ENCODE measurements at regions not wholly inside any gene's neighbourhood (a gene's known extent, or its start where the extent isn't known, plus 50 kb on each side); places are given as distances from the start of the nearest gene placed in this dataset.

DNA sequence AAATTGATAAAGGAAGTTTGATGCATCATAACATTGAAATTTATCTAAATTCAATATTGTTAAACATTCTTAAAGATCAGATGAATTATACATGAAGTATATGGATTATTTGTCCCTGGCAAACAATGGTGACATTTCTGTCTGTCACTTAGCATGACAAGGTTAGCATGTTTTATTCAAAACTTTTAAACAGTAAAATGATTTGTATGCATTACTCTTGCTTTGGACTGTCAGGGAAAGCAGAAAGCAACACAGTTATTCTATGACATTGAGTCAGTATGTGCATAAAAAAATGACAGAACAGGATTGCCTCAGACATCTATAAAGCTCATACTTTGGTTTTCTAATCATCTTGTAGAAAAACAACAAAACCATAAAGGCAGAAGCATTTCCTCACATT lies 193.7 kb downstream of the IZUMO3 start:
- TF ChIP-seq YY1 (IDR thresholded peaks at IDR 0.05; ENCODE audit: insufficient read depth, insufficient replicate concordance, low read depth, low read length) (no peak), TCF7 (IDR thresholded peaks at IDR 0.05; ENCODE audit: low read depth) (no peak), HNRNPH1 (optimal IDR thresholded peaks at IDR 0.05; ENCODE audit: low read depth, low read length) (no peak), U2AF2 (IDR thresholded peaks at IDR 0.05; ENCODE audit: low read depth, low read length) (no peak), NR3C1 (CRISPR knock-in tag; IDR thresholded peaks at IDR 0.05) (no peak), ZNF589 (CRISPR knock-in tag; conservative IDR thresholded peaks at IDR 0.05) (no peak), ZNF430 (CRISPR knock-in tag; IDR thresholded peaks at IDR 0.05) (no peak)
- TF ChIP-seq, protein P1, sequence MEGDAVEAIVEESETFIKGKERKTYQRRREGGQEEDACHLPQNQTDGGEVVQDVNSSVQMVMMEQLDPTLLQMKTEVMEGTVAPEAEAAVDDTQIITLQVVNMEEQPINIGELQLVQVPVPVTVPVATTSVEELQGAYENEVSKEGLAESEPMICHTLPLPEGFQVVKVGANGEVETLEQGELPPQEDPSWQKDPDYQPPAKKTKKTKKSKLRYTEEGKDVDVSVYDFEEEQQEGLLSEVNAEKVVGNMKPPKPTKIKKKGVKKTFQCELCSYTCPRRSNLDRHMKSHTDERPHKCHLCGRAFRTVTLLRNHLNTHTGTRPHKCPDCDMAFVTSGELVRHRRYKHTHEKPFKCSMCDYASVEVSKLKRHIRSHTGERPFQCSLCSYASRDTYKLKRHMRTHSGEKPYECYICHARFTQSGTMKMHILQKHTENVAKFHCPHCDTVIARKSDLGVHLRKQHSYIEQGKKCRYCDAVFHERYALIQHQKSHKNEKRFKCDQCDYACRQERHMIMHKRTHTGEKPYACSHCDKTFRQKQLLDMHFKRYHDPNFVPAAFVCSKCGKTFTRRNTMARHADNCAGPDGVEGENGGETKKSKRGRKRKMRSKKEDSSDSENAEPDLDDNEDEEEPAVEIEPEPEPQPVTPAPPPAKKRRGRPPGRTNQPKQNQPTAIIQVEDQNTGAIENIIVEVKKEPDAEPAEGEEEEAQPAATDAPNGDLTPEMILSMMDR (CRISPR knock-in tag; IDR thresholded peaks at IDR 0.05), result no peak
